Neural cell (in vitro differentiated cells): ENCODE measurements at regions not wholly inside any gene's neighbourhood (a gene's known extent, or its start where the extent isn't known, plus 50 kb on each side); places are given as distances from the start of the nearest gene placed in this dataset.

Experiments used
- H2AFZ ChIP-seq: fragments of 200-600, 300-800 bp; sonication (generic), shearing (Covaris generic); 2 replicates; pipeline ENCODE4 v1.6.0; 2014; ENCODE audit warnings: low read depth, mild to moderate bottlenecking, antibody characterized with exemption, low read length, moderate library complexity
- H3F3A ChIP-seq: fragments of 200-600 bp; shearing (Covaris generic); 2 replicates; pipeline ENCODE4 v1.6.1; 2016; ENCODE audit warnings: mild to moderate bottlenecking, moderate library complexity, mixed read lengths, antibody characterized with exemption, low read length; ENCODE audit not compliant: insufficient read depth, poor library complexity, severe bottlenecking
- H3K27ac ChIP-seq: fragments of 200-600, 300-800 bp; sonication (generic), shearing (Covaris generic); 2 replicates; pipeline ENCODE4 v1.5.1; 2014; ENCODE audit warnings: mild to moderate bottlenecking, low read length, moderate library complexity
- H3K27me3 ChIP-seq: fragments of 300-800, 200-600 bp; sonication (generic), shearing (Covaris generic); 2 replicates; pipeline ENCODE4 v1.6.0; 2014; ENCODE audit warnings: mild to moderate bottlenecking, low read depth, low read length, moderate library complexity; ENCODE audit not compliant: insufficient read depth
- H3K36me3 ChIP-seq: fragments of 300-800, 200-600 bp; sonication (generic), shearing (Covaris generic); 2 replicates; pipeline ENCODE4 v1.5.1; 2014; ENCODE audit warnings: mild to moderate bottlenecking, antibody characterized with exemption, low read length, moderate library complexity; ENCODE audit not compliant: insufficient read depth
- H3K4me2 ChIP-seq: fragments of 300-800, 200-600 bp; sonication (generic), shearing (Covaris generic); 2 replicates; pipeline ENCODE4 v1.6.0; 2014; ENCODE audit warnings: mild to moderate bottlenecking, low read length
- H3K4me3 ChIP-seq: fragments of 300-800, 200-600 bp; sonication (generic), shearing (Covaris generic); 2 replicates; pipeline ENCODE4 v1.5.1; 2014; ENCODE audit warnings: mild to moderate bottlenecking, low read length, moderate library complexity
- H3K79me2 ChIP-seq: fragments of 200-600 bp; shearing (Covaris generic); replicated peaks from 2 replicates; pipeline ENCODE4 v1.6.0; 2014; ENCODE audit warnings: mild to moderate bottlenecking, low read length, moderate library complexity; ENCODE audit not compliant: insufficient read depth
- H3K9ac ChIP-seq: fragments of 300-800, 200-600 bp; sonication (generic), shearing (Covaris generic); 2 replicates; pipeline ENCODE4 v1.6.1; 2016; ENCODE audit warnings: mild to moderate bottlenecking, low read length, mixed read lengths
- H3K9me2 ChIP-seq: fragments of 200-600 bp; shearing (Covaris generic); 2 replicates; pipeline ENCODE4 v1.6.1; 2016; ENCODE audit warnings: mild to moderate bottlenecking, low read length, mixed read lengths; ENCODE audit not compliant: insufficient read depth
- H3K9me3 ChIP-seq: fragments of 200-600, 300-800 bp; sonication (generic), shearing (Covaris generic); 2 replicates; pipeline ENCODE4 v1.6.1; 2016; ENCODE audit warnings: mild to moderate bottlenecking, mixed run types, low read length, moderate library complexity, mixed read lengths
- H4K20me1 ChIP-seq: fragments of 200-600 bp; shearing (Covaris generic); 2 replicates; pipeline ENCODE4 v1.6.1; 2016; ENCODE audit warnings: mild to moderate bottlenecking, mixed run types; ENCODE audit not compliant: insufficient read depth
- EP300 ChIP-seq: fragments of 450-650 bp; conservative IDR thresholded peaks from 2 replicates; pipeline ENCODE4 v1.6.1; 2014; ENCODE audit warnings: antibody characterized with exemption, mild to moderate bottlenecking, moderate library complexity; ENCODE audit not compliant: poor library complexity, severe bottlenecking
- EZH2 ChIP-seq: fragments of 200-600, 300-800 bp; shearing (Covaris generic), sonication (generic); IDR thresholded peaks from 2 replicates; pipeline ENCODE4 v1.6.1; 2014; ENCODE audit warnings: antibody characterized with exemption, low read length, borderline replicate concordance, mild to moderate bottlenecking; ENCODE audit not compliant: insufficient read depth, poor library complexity, severe bottlenecking
- MXI1 ChIP-seq: fragments of 450-650 bp; conservative IDR thresholded peaks from 2 replicates; pipeline ENCODE4 v1.6.1; 2014; ENCODE audit warnings: antibody characterized with exemption, mild to moderate bottlenecking; ENCODE audit not compliant: poor library complexity, severe bottlenecking
- POLR2AphosphoS5 ChIP-seq: IDR thresholded peaks from 2 replicates; pipeline ENCODE4 v1.6.1; 2012
- RAD21 ChIP-seq: fragments of 450-650 bp; conservative IDR thresholded peaks from 2 replicates; pipeline ENCODE4 v1.6.1; 2014; ENCODE audit warnings: antibody characterized with exemption, mild to moderate bottlenecking, moderate library complexity
- REST ChIP-seq: IDR thresholded peaks from 2 replicates; pipeline ENCODE4 v1.6.1; 2012; ENCODE audit warnings: borderline replicate concordance
- SMC3 ChIP-seq: fragments of 450-650 bp; conservative IDR thresholded peaks from 2 replicates; pipeline ENCODE4 v1.6.1; 2014; ENCODE audit warnings: antibody characterized with exemption, mild to moderate bottlenecking, moderate library complexity; ENCODE audit not compliant: poor library complexity
- TAF1 ChIP-seq: IDR thresholded peaks from 2 replicates; pipeline ENCODE4 v1.6.1; 2012; ENCODE audit warnings: low read depth
- TF ChIP-seq, protein P1 (sequence below): fragments of 450-650 bp; IDR thresholded peaks from 2 replicates; pipeline ENCODE4 v1.5.1; 2014; ENCODE audit warnings: antibody characterized with exemption, mild to moderate bottlenecking, moderate library complexity; ENCODE audit not compliant: poor library complexity, severe bottlenecking

- Histone ChIP-seq H3K36me3 (no peaks in the 10 kb centered on the region), H2AFZ (no peak overlapping the region), H3K79me2 (no peaks in the 10 kb centered on the region), H4K20me1 (no peaks in the 10 kb centered on the region), H3K4me3 (no peak overlapping the region), H3K27ac (no peak overlapping the region), H3K27me3 (no peaks in the 10 kb centered on the region), H3K9ac (no peak overlapping the region), H3F3A (no peaks in the 10 kb centered on the region), H3K9me2 (no peaks in the 10 kb centered on the region), H3K4me2 (no peak overlapping the region), H3K9me3 (no peaks in the 10 kb centered on the region)
- TF ChIP-seq TAF1: no peak
- no peak for TF ChIP-seq REST
- TF ChIP-seq POLR2AphosphoS5: no peak
- TF ChIP-seq SMC3: no peak
- TF ChIP-seq MXI1: no peak
- no peak for TF ChIP-seq EP300
- no peak for TF ChIP-seq EZH2
- no peak for TF ChIP-seq RAD21
- TF ChIP-seq, protein P1, sequence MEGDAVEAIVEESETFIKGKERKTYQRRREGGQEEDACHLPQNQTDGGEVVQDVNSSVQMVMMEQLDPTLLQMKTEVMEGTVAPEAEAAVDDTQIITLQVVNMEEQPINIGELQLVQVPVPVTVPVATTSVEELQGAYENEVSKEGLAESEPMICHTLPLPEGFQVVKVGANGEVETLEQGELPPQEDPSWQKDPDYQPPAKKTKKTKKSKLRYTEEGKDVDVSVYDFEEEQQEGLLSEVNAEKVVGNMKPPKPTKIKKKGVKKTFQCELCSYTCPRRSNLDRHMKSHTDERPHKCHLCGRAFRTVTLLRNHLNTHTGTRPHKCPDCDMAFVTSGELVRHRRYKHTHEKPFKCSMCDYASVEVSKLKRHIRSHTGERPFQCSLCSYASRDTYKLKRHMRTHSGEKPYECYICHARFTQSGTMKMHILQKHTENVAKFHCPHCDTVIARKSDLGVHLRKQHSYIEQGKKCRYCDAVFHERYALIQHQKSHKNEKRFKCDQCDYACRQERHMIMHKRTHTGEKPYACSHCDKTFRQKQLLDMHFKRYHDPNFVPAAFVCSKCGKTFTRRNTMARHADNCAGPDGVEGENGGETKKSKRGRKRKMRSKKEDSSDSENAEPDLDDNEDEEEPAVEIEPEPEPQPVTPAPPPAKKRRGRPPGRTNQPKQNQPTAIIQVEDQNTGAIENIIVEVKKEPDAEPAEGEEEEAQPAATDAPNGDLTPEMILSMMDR: no peak
Measured at GRCh38 chr13:50352720-50353480, 337.7 kb downstream of the KCNRG start.

DNA sequence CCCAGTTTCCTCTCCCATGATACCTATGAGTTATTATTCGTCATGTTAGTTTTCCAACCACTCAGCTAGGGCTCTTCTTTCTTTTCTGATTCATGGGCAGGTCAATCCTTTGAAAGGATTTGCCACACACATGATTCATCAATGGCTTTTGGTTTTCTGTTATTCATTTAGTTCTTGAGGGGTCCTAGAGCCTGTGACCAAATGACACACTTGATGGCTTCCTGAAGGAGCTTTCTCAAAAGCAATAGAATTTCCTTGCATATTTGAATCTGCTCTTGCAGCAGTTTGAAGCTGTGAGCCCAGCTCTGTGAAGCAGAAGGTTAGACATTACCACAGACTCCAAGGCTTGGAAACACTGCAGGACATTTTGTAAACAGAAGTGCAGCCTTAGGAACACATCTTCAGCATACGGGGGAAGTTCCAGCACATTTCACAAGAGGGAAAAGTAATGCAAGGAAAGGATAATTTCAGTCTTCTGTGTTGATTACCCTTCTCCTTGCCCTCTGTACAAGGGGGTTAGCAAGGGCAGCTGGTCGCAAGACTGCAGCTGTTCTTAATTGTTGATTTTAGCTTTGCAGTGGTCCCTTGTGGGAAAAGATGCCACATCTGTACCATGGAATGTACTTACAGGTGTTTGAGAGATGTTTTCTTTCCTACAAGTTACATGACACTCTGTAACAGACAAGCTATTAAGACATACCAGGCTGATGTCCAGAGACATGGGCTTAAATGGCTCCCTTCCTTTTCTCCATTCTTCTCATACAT is 338.6 kb downstream of the KCNRG start:
- H3K27ac ChIP-seq: no peak overlapping the region
- no peak for TF ChIP-seq MXI1
- no peak for TF ChIP-seq EZH2
- no peak for TF ChIP-seq SMC3
- no peak for TF ChIP-seq EP300
- TF ChIP-seq RAD21: no peak
- no peak for TF ChIP-seq POLR2AphosphoS5
- TF ChIP-seq REST: no peak
- TF ChIP-seq TAF1: no peak
- TF ChIP-seq, protein P1: no peak
- no peaks in the 10 kb centered on the region for H3K36me3 ChIP-seq
- no peak overlapping the region for H3K4me3 ChIP-seq
- H3K9ac ChIP-seq: no peak overlapping the region
- no peaks in the 10 kb centered on the region for H3K79me2 ChIP-seq
- H2AFZ ChIP-seq: no peak overlapping the region
- H3F3A ChIP-seq: no peaks in the 10 kb centered on the region
- H3K4me2 ChIP-seq: no peak overlapping the region
- no peaks in the 10 kb centered on the region for H3K9me3 ChIP-seq
- H3K9me2 ChIP-seq: no peaks in the 10 kb centered on the region
- no peaks in the 10 kb centered on the region for H4K20me1 ChIP-seq
- H3K27me3 ChIP-seq: no peaks in the 10 kb centered on the region
